Mesendoderm (in vitro differentiated cells): ENCODE measurements at regions not wholly inside any gene's neighbourhood (a gene's known extent, or its start where the extent isn't known, plus 50 kb on each side); places are given as distances from the start of the nearest gene placed in this dataset.
A peak's percentile ranks its signal among the peaks of the same experiment; 100 is the strongest.
"Not testable (repeated sequence)": the region's sequence is repeated elsewhere in the genome, so short reads cannot be mapped to it uniquely, and the experiment has no call there.

Experiments
- DNase-seq: peaks from one replicate; pipeline ENCODE4 v3.0.0; 2013
- H2AK5ac ChIP-seq: 2 replicates; pipeline ENCODE4 v1.6.1; 2013; ENCODE audit warnings: low read length, inconsistent platforms
- H2BK120ac ChIP-seq: 2 replicates; pipeline ENCODE4 v1.6.1; 2013; ENCODE audit warnings: low read depth, mild to moderate bottlenecking, low read length, moderate library complexity, mixed read lengths
- H2BK15ac ChIP-seq: replicated peaks from 2 replicates; pipeline ENCODE4 v1.6.1; 2013; ENCODE audit warnings: low read depth, mild to moderate bottlenecking, moderate library complexity
- H2BK5ac ChIP-seq: 2 replicates; pipeline ENCODE4 v1.6.1; 2013; ENCODE audit warnings: low read length, inconsistent platforms
- H3K18ac ChIP-seq: 2 replicates; pipeline ENCODE4 v1.6.1; 2013; ENCODE audit warnings: mild to moderate bottlenecking, low read length, mixed read lengths
- H3K23ac ChIP-seq: one replicate; pipeline ENCODE4 v1.6.1; 2013; ENCODE audit warnings: low read length
- H3K27ac ChIP-seq: 2 replicates; pipeline ENCODE4 v1.5.1; 2013; ENCODE audit warnings: low read depth, mild to moderate bottlenecking, inconsistent platforms, low read length, moderate library complexity
- H3K27me3 ChIP-seq: 2 replicates; pipeline ENCODE4 v1.6.1; 2013; ENCODE audit warnings: low read length, control low read depth, mild to moderate bottlenecking, inconsistent platforms; ENCODE audit not compliant: insufficient read depth, poor library complexity
- H3K36me3 ChIP-seq: 2 replicates; pipeline ENCODE4 v1.6.1; 2013; ENCODE audit warnings: low read length, inconsistent platforms; ENCODE audit not compliant: control insufficient read depth, insufficient read depth
- H3K4ac ChIP-seq: one replicate; pipeline ENCODE4 v1.6.1; 2013; ENCODE audit warnings: low read depth, mild to moderate bottlenecking, low read length, moderate library complexity
- H3K4me1 ChIP-seq: 2 replicates; pipeline ENCODE4 v1.6.1; 2013; ENCODE audit warnings: low read depth, low read length, inconsistent platforms; ENCODE audit not compliant: control insufficient read depth
- H3K4me2 ChIP-seq: 2 replicates; pipeline ENCODE4 v1.6.1; 2013; ENCODE audit warnings: low read length
- H3K4me3 ChIP-seq: 2 replicates; pipeline ENCODE4 v1.5.1; 2013; ENCODE audit warnings: mild to moderate bottlenecking, low read length
- H3K56ac ChIP-seq: one replicate; pipeline ENCODE4 v1.6.1; 2013; ENCODE audit warnings: low read length
- H3K79me1 ChIP-seq: 2 replicates; pipeline ENCODE4 v1.6.1; 2013; ENCODE audit warnings: low read length, inconsistent platforms
- H3K79me2 ChIP-seq: 2 replicates; pipeline ENCODE4 v1.6.1; 2013; ENCODE audit warnings: mild to moderate bottlenecking, low read length; ENCODE audit not compliant: control insufficient read depth, insufficient read depth
- H3K9ac ChIP-seq: 2 replicates; pipeline ENCODE4 v1.6.1; 2013; ENCODE audit warnings: low read length, inconsistent platforms
- H4K5ac ChIP-seq: one replicate; pipeline ENCODE4 v1.6.1; 2013; ENCODE audit warnings: low read length
- H4K8ac ChIP-seq: one replicate; pipeline ENCODE4 v1.6.1; 2013; ENCODE audit warnings: low read depth, mild to moderate bottlenecking, control low read depth, low read length, moderate library complexity
- WGBS: extraction: QIAGEN DNeasy Blood & Tissue Kit; methylation state at CpG from one replicate; pipeline ENCODE4 v1.1.7; 2013; ENCODE audit warnings: low lambda C conversion rate, missing lambda C conversion rate; ENCODE audit not compliant: insufficient coverage; ENCODE audit errors: extremely low coverage; 5-methylcytosine and 5-hydroxymethylcytosine counted together

GRCh38 chr5:87579678-87580077 is 166.9 kb upstream of the CCNH start:
- no peak overlapping the region for H3K18ac ChIP-seq
- no peak overlapping the region for H3K56ac ChIP-seq
- no peak overlapping the region for H3K23ac ChIP-seq
- H3K27ac ChIP-seq, result no peak overlapping the region
- no peak overlapping the region for H3K9ac ChIP-seq
- H2BK5ac ChIP-seq, result no peak overlapping the region
- no peak overlapping the region for H3K4ac ChIP-seq
- no peak overlapping the region for H3K4me2 ChIP-seq
- no peak overlapping the region for H3K4me3 ChIP-seq
- no peak overlapping the region for H2AK5ac ChIP-seq
- no peaks in the 10 kb centered on the region for H3K27me3 ChIP-seq
- no peak overlapping the region for H4K8ac ChIP-seq
- H3K79me2 ChIP-seq, result no peaks in the 10 kb centered on the region
- no peak overlapping the region for H2BK15ac ChIP-seq
- DNase-seq, result no peak
- no peak overlapping the region for H4K5ac ChIP-seq
- no peaks in the 10 kb centered on the region for H3K36me3 ChIP-seq
- H2BK120ac ChIP-seq, result no peak overlapping the region
- H3K79me1 ChIP-seq, result no peaks in the 10 kb centered on the region
- no peaks in the 10 kb centered on the region for H3K4me1 ChIP-seq

- DNase-seq, result no peak
- no peak overlapping the region for H3K27ac ChIP-seq
- no peak overlapping the region for H2BK120ac ChIP-seq
- no peak overlapping the region for H4K5ac ChIP-seq
- H3K18ac ChIP-seq, result no peak overlapping the region
- H3K79me1 ChIP-seq, result no peaks in the 10 kb centered on the region
- H2BK15ac ChIP-seq, result no peak overlapping the region
- no peaks in the 10 kb centered on the region for H3K36me3 ChIP-seq
- H4K8ac ChIP-seq, result no peak overlapping the region
- no peak overlapping the region for H3K4me2 ChIP-seq
- no peaks in the 10 kb centered on the region for H3K4me1 ChIP-seq
- no peak overlapping the region for H3K9ac ChIP-seq
- no peak overlapping the region for H3K4me3 ChIP-seq
- no peak overlapping the region for H2AK5ac ChIP-seq
- no CpG with 5 or more reads among the region's 3 CpGs for WGBS
- no peak overlapping the region for H3K4ac ChIP-seq
- no peak overlapping the region for H2BK5ac ChIP-seq
- no peak overlapping the region for H3K56ac ChIP-seq
- H3K27me3 ChIP-seq, result no peaks in the 10 kb centered on the region
- no peak overlapping the region for H3K23ac ChIP-seq
- H3K79me2 ChIP-seq, result no peaks in the 10 kb centered on the region
These were observed 164.1 kb upstream of the CCNH start for GRCh38 chr5:87576867-87577266.

- DNase-seq, result peak; percentile 24
- not testable (repeated sequence) for H3K56ac ChIP-seq, H3K4ac ChIP-seq, H4K5ac ChIP-seq, H3K36me3 ChIP-seq, H3K23ac ChIP-seq, H3K18ac ChIP-seq, H3K4me3 ChIP-seq, H3K27ac ChIP-seq, H2BK5ac ChIP-seq, H2BK15ac ChIP-seq, H3K79me1 ChIP-seq, H3K4me1 ChIP-seq, H2AK5ac ChIP-seq, H3K9ac ChIP-seq, H3K4me2 ChIP-seq, H3K79me2 ChIP-seq, H4K8ac ChIP-seq, H3K27me3 ChIP-seq, H2BK120ac ChIP-seq
- WGBS, result no CpG with 5 or more reads among the region's 4 CpGs
These were observed 163.6 kb upstream of the CCNH start for GRCh38 chr5:87576306-87576705.

- Histone ChIP-seq H3K4me2 (no peak overlapping the region), H3K27me3 (no peaks in the 10 kb centered on the region)
- WGBS, result no CpG with 5 or more reads among the region's 1 CpG
These were observed 161.4 kb upstream of the CCNH start for GRCh38 chr5:87574106-87574505.

GRCh38 chr5:87572611-87573010 is 159.9 kb upstream of the CCNH start:
- H2BK5ac ChIP-seq, result no peak overlapping the region
- no peak overlapping the region for H4K8ac ChIP-seq
- no peak overlapping the region for H3K4me2 ChIP-seq
- H3K79me1 ChIP-seq, result no peaks in the 10 kb centered on the region
- H2BK120ac ChIP-seq, result no peak overlapping the region
- H3K79me2 ChIP-seq, result no peaks in the 10 kb centered on the region
- no peak overlapping the region for H3K4me3 ChIP-seq
- no peak overlapping the region for H2AK5ac ChIP-seq
- no peak overlapping the region for H3K4ac ChIP-seq
- no peaks in the 10 kb centered on the region for H3K4me1 ChIP-seq
- DNase-seq, result no peak
- H3K18ac ChIP-seq, result no peak overlapping the region
- no peak overlapping the region for H2BK15ac ChIP-seq
- no peak overlapping the region for H3K23ac ChIP-seq
- no peaks in the 10 kb centered on the region for H3K36me3 ChIP-seq
- H4K5ac ChIP-seq, result no peak overlapping the region
- no CpG with 5 or more reads among the region's 8 CpGs for WGBS
- no peak overlapping the region for H3K9ac ChIP-seq
- no peaks in the 10 kb centered on the region for H3K27me3 ChIP-seq
- H3K56ac ChIP-seq, result no peak overlapping the region
- no peak overlapping the region for H3K27ac ChIP-seq

More at GRCh38 chr5:87574106-87574505, 161.4 kb upstream of the CCNH start:
- Histone ChIP-seq H3K79me1 (no peaks in the 10 kb centered on the region), H3K4me1 (no peaks in the 10 kb centered on the region), H2BK120ac (no peak overlapping the region), H3K56ac (no peak overlapping the region), H3K36me3 (no peaks in the 10 kb centered on the region), H2BK15ac (no peak overlapping the region), H3K9ac (no peak overlapping the region), H3K4ac (no peak overlapping the region), H2BK5ac (no peak overlapping the region), H3K23ac (no peak overlapping the region), H4K5ac (no peak overlapping the region), H2AK5ac (no peak overlapping the region), H3K79me2 (no peaks in the 10 kb centered on the region), H3K4me3 (no peak overlapping the region), H3K27ac (no peak overlapping the region), H4K8ac (no peak overlapping the region), H3K18ac (no peak overlapping the region)
- no peak for DNase-seq

- no peak for DNase-seq
- Histone ChIP-seq H2BK120ac (no peak overlapping the region), H2AK5ac (no peak overlapping the region), H3K27ac (no peak overlapping the region), H2BK15ac (no peak overlapping the region), H4K5ac (no peak overlapping the region), H3K27me3 (no peaks in the 10 kb centered on the region), H3K4me2 (no peak overlapping the region), H3K36me3 (no peaks in the 10 kb centered on the region), H3K18ac (no peak overlapping the region), H3K79me1 (no peaks in the 10 kb centered on the region), H3K4ac (no peak overlapping the region), H3K79me2 (no peaks in the 10 kb centered on the region), H3K23ac (no peak overlapping the region), H3K4me3 (no peak overlapping the region), H2BK5ac (no peak overlapping the region), H3K4me1 (no peaks in the 10 kb centered on the region), H4K8ac (no peak overlapping the region), H3K56ac (no peak overlapping the region), H3K9ac (no peak overlapping the region)
- no CpG with 5 or more reads among the region's 2 CpGs for WGBS
These were observed 159.4 kb upstream of the CCNH start for GRCh38 chr5:87572090-87572489.
